SK-N-SH (cell line): ENCODE measurements at regions not wholly inside any gene's neighbourhood (a gene's known extent, or its start where the extent isn't known, plus 50 kb on each side); places are given as distances from the start of the nearest gene placed in this dataset.

Experiments used
- CTCF ChIA-PET: fragments of 300-600, 350-600 bp; formaldehyde crosslinking; extraction: SDS; loops from one replicate; lab custom pipeline; 2021; lab: Yijun Ruan, JAX
- POLR2A ChIA-PET: fragments of 350-600 bp; sonication (Branson Sonifier 250); formaldehyde crosslinking; extraction: SDS; loops from one replicate; lab custom pipeline; 2020; ENCODE audit warnings: antibody characterized with exemption, inconsistent platforms; lab: Yijun Ruan, JAX
- DNase-seq: peaks from one replicate; pipeline ENCODE4 v3.0.0; 2012
- H2AFZ ChIP-seq: fragments of 200-600 bp; sonication (generic); 2 replicates; pipeline ENCODE4 v1.8.1; 2016; ENCODE audit warnings: antibody characterized with exemption, mild to moderate bottlenecking, low read depth
- H3F3A ChIP-seq: fragments of 200-600 bp; sonication (generic); replicated peaks from 2 replicates; pipeline ENCODE3; 2016; ENCODE audit warnings: antibody characterized with exemption, mild to moderate bottlenecking; ENCODE audit not compliant: insufficient read depth
- H3K27ac ChIP-seq, 2 experiments: fragments of 200-500 bp in 1 of 2; fragments of 200-600 bp in 1 of 2; sonication (Bioruptor generic) in 1 of 2; sonication (generic), shearing (Covaris generic) in 1 of 2; 2 replicates each; pipeline versions ENCODE4 v1.5.1 to v1.6.1; 2014 to 2016; ENCODE audit warnings: low read depth in 2 of 2, inconsistent platforms in 1 of 2, low read length in 1 of 2, mild to moderate bottlenecking in 1 of 2, mixed read lengths in 1 of 2
- H3K27me3 ChIP-seq: fragments of 200-600 bp; sonication (generic), shearing (Covaris generic); 2 replicates; pipeline ENCODE4 v1.6.1; 2016; ENCODE audit warnings: mixed run types; ENCODE audit not compliant: insufficient read depth
- H3K36me3 ChIP-seq, 2 experiments: fragments of 200-500 bp in 1 of 2; fragments of 200-600 bp in 1 of 2; sonication (Bioruptor generic) in 1 of 2; sonication (generic) in 1 of 2; replicated peaks in 1 of 2; 2 replicates each; pipeline versions ENCODE3 to v1.5.1; 2014 to 2016; ENCODE audit warnings: low read length in 1 of 2, mild to moderate bottlenecking in 1 of 2; ENCODE audit not compliant: insufficient read depth in 2 of 2, control insufficient read depth in 1 of 2
- H3K4me1 ChIP-seq, 2 experiments: fragments of 200-500 bp in 1 of 2; fragments of 200-600 bp in 1 of 2; sonication (Bioruptor generic) in 1 of 2; sonication (generic), shearing (Covaris generic) in 1 of 2; 2 replicates each; pipeline versions ENCODE4 v1.5.1 to v1.6.1; 2014 to 2016; ENCODE audit warnings: low read depth in 1 of 2, low read length in 1 of 2, mixed run types in 1 of 2; ENCODE audit not compliant: insufficient read depth in 2 of 2, control insufficient read depth in 1 of 2
- H3K4me2 ChIP-seq: fragments of 200-600 bp; sonication (generic), shearing (Covaris generic); 2 replicates; pipeline ENCODE4 v1.6.1; 2017; ENCODE audit warnings: mixed run types
- H3K4me3 ChIP-seq, 2 experiments: fragments of 200-500 bp in 1 of 2; fragments of 200-600 bp in 1 of 2; sonication (Bioruptor generic) in 1 of 2; sonication (generic), shearing (Covaris generic) in 1 of 2; 2 replicates each; pipeline versions ENCODE4 v1.5.1 to v1.8.1; 2014 to 2016; ENCODE audit warnings: low read depth in 2 of 2, inconsistent platforms in 1 of 2, low read length in 1 of 2, mild to moderate bottlenecking in 1 of 2, mixed read lengths in 1 of 2, moderate library complexity in 1 of 2
- H3K79me2 ChIP-seq: fragments of 200-600 bp; sonication (generic); 2 replicates; pipeline ENCODE4 v1.8.1; 2017; ENCODE audit warnings: mild to moderate bottlenecking; ENCODE audit not compliant: insufficient read depth
- H3K9ac ChIP-seq: fragments of 200-600 bp; sonication (generic); 2 replicates; pipeline ENCODE4 v1.6.1; 2017; ENCODE audit warnings: mixed run types
- H3K9me2 ChIP-seq: fragments of 200-600 bp; sonication (generic); 2 replicates; pipeline ENCODE4 v1.6.1; 2017; ENCODE audit warnings: mixed run types
- H3K9me3 ChIP-seq: fragments of 200-600 bp; sonication (generic); 2 replicates; pipeline ENCODE4 v1.6.1; 2017; ENCODE audit warnings: mixed run types, mild to moderate bottlenecking, moderate library complexity
- H4K20me1 ChIP-seq: fragments of 200-600 bp; sonication (generic); 2 replicates; pipeline ENCODE4 v1.6.1; 2017; ENCODE audit warnings: mild to moderate bottlenecking, mixed run types; ENCODE audit not compliant: insufficient read depth
- CHD2 ChIP-seq: fragments of 150-350 bp; IDR thresholded peaks from 2 replicates; pipeline ENCODE4 v1.6.1; 2018; ENCODE audit warnings: low read length; ENCODE audit not compliant: partially characterized antibody
- CTCF ChIP-seq: fragments of 200-600 bp; sonication (generic); IDR thresholded peaks from 2 replicates; pipeline ENCODE4 v1.6.1; 2017; ENCODE audit warnings: antibody characterized with exemption, mild to moderate bottlenecking, moderate library complexity
- EP300 ChIP-seq, 2 experiments: IDR thresholded peaks; 2 replicates each; pipeline versions ENCODE4 v1.4.0 to v1.6.1; 2012; ENCODE audit warnings: borderline replicate concordance in 1 of 2, low read depth in 1 of 2, low read length in 1 of 2
- FOXM1 ChIP-seq: IDR thresholded peaks from 2 replicates; pipeline ENCODE4 v1.4.0; 2012; ENCODE audit warnings: low read depth, mild to moderate bottlenecking
- GATA2 ChIP-seq: sonication (generic); formaldehyde crosslinking; IDR thresholded peaks from 2 replicates; pipeline ENCODE4 v1.5.0; 2020; ENCODE audit warnings: mild to moderate bottlenecking, missing genetic modification reagents
- IRF3 ChIP-seq: fragments of 150-350 bp; IDR thresholded peaks from 2 replicates; pipeline ENCODE4 v1.6.1; 2016; ENCODE audit warnings: mild to moderate bottlenecking, low read depth, low read length
- JUND ChIP-seq: IDR thresholded peaks from 2 replicates; pipeline ENCODE4 v1.4.0; 2012
- MAX ChIP-seq: IDR thresholded peaks from 2 replicates; pipeline ENCODE4 v1.4.0; 2012; ENCODE audit warnings: low read depth
- MXI1 ChIP-seq: IDR thresholded peaks from 2 replicates; pipeline ENCODE4 v1.6.1; 2012; ENCODE audit warnings: mild to moderate bottlenecking, low read depth, low read length, improper control_type of control experiment
- PBX3 ChIP-seq: IDR thresholded peaks from 2 replicates; pipeline ENCODE4; 2012
- POLR2AphosphoS5 ChIP-seq: IDR thresholded peaks from 2 replicates; pipeline ENCODE4 v1.6.1; 2012; ENCODE audit warnings: low read depth, low read length
- RCOR1 ChIP-seq: fragments of 150-350 bp; IDR thresholded peaks from 2 replicates; pipeline ENCODE4 v1.6.1; 2017; ENCODE audit warnings: antibody characterized with exemption, low read length
- REST ChIP-seq: IDR thresholded peaks from 2 replicates; pipeline ENCODE4 v1.6.1; 2012; ENCODE audit warnings: mild to moderate bottlenecking, low read depth, low read length, moderate library complexity
- SIN3A ChIP-seq: IDR thresholded peaks from 2 replicates; pipeline ENCODE4 v1.6.1; 2012; ENCODE audit warnings: low read depth, mild to moderate bottlenecking, low read length, moderate library complexity, borderline replicate concordance
- USF1 ChIP-seq: IDR thresholded peaks from 2 replicates; pipeline ENCODE4 v1.4.0; 2012; ENCODE audit warnings: low read depth, borderline replicate concordance
- USF2 ChIP-seq: fragments of 150-350 bp; IDR thresholded peaks from 2 replicates; pipeline ENCODE4 v1.6.1; 2017; ENCODE audit warnings: antibody characterized with exemption, low read length, low read depth, borderline replicate concordance
- ZBTB33 ChIP-seq: IDR thresholded peaks from 2 replicates; pipeline ENCODE4 v1.4.0; 2012; ENCODE audit warnings: low read depth, borderline replicate concordance
- WGBS: methylation state at CpG from one replicate; pipeline ENCODE4 v1.1.6; 2017; ENCODE audit warnings: low lambda C conversion rate; 5-methylcytosine and 5-hydroxymethylcytosine counted together

- Histone ChIP-seq H3K36me3 (no peaks in the 10 kb centered on the region), H4K20me1 (no peaks in the 10 kb centered on the region), H3K4me1 (no peaks in the 10 kb centered on the region), H3K9me2 (no peaks in the 10 kb centered on the region), H3K27ac (no peak overlapping the region), H3K79me2 (no peaks in the 10 kb centered on the region), H3K9ac (no peak overlapping the region), H3K9me3 (no peaks in the 10 kb centered on the region), H3K4me3 (no peak overlapping the region), H3F3A (no peaks in the 10 kb centered on the region), H2AFZ (no peak overlapping the region), H3K27me3 (no peaks in the 10 kb centered on the region), H3K4me2 (no peak overlapping the region)
- ChIA-PET CTCF (no interaction called here), POLR2A (no interaction called here)
- no peak for TF ChIP-seq MAX
- TF ChIP-seq GATA2 (CRISPR knock-in tag) = no peak
- TF ChIP-seq RCOR1 = no peak
- TF ChIP-seq CTCF = no peak
- no peak for TF ChIP-seq USF1
- TF ChIP-seq REST = no peak
- no peak for TF ChIP-seq POLR2AphosphoS5
- no peak for TF ChIP-seq MXI1
- TF ChIP-seq ZBTB33 = no peak
- TF ChIP-seq USF2 = no peak
- TF ChIP-seq PBX3 = no peak
- TF ChIP-seq FOXM1 = no peak
- TF ChIP-seq CHD2 = no peak
- TF ChIP-seq IRF3 = no peak
- TF ChIP-seq JUND = no peak
- TF ChIP-seq EP300 (IDR thresholded peaks at IDR 0.05; ENCODE audit: borderline replicate concordance in 1 of 2, low read depth in 1 of 2, low read length in 1 of 2) = no peak
- no peak for TF ChIP-seq SIN3A
- DNase-seq = no peak
- WGBS = 65% methylated on average over 3 of the region's 3 CpGs
These were observed 381.3 kb upstream of the SLC24A2 start for GRCh38 chr9:20170122-20170521.
